Natural killer cell (primary cell): ENCODE measurements at regions not wholly inside any gene's neighbourhood (a gene's known extent, or its start where the extent isn't known, plus 50 kb on each side); places are given as distances from the start of the nearest gene placed in this dataset.

Experiments used
- ATAC-seq, 3 donors: fragments of 150-1000 bp in 2 of 3; fragments of 200-7000 bp in 1 of 3; cut with Tn5 transposase; 1 replicate in 1 of 3; 2 replicates in 2 of 3; pipeline ENCODE4 v1.10.0; 2021; ENCODE audit warnings: mild to moderate bottlenecking in 2 of 3, moderate library complexity in 2 of 3
- DNase-seq, 2 donors: peaks; one replicate each; pipeline versions ENCODE4 v3.0.0 to v3.0.0-alpha.2; 2013 to 2021; ENCODE audit warnings: mixed read lengths in 1 of 2
- H3K27ac ChIP-seq: one replicate; pipeline ENCODE4 v1.5.1; 2013; ENCODE audit warnings: mild to moderate bottlenecking, low read length
- H3K27me3 ChIP-seq: one replicate; pipeline ENCODE4 v1.6.1; 2013; ENCODE audit warnings: low read length; ENCODE audit not compliant: control insufficient read depth, insufficient read depth
- H3K36me3 ChIP-seq: one replicate; pipeline ENCODE4 v1.6.1; 2013; ENCODE audit warnings: low read length; ENCODE audit not compliant: control insufficient read depth, insufficient read depth
- H3K4me1 ChIP-seq: one replicate; pipeline ENCODE4 v1.6.1; 2013; ENCODE audit warnings: low read length; ENCODE audit not compliant: control insufficient read depth, insufficient read depth
- H3K4me3 ChIP-seq: one replicate; pipeline ENCODE4 v1.5.1; 2013; ENCODE audit warnings: low read length
- H3K9me3 ChIP-seq: one replicate; pipeline ENCODE4 v1.6.1; 2013; ENCODE audit warnings: low read length; ENCODE audit not compliant: control insufficient read depth, insufficient read depth
- H3K27ac Mint-ChIP-seq, 2 donors: one replicate each; pipeline ENCODE4 v1.8.0; 2022; ENCODE audit warnings: mild to moderate bottlenecking in 2 of 2, mixed read lengths in 2 of 2, moderate library complexity in 1 of 2
- H3K27me3 Mint-ChIP-seq, 2 donors: one replicate each; pipeline ENCODE4 v1.8.0; 2022; ENCODE audit warnings: low read depth in 2 of 2, mixed read lengths in 2 of 2
- H3K36me3 Mint-ChIP-seq: one replicate; pipeline ENCODE4 v1.8.0; 2022; ENCODE audit warnings: mixed read lengths
- H3K4me1 Mint-ChIP-seq, 2 donors: one replicate each; pipeline ENCODE4 v1.8.0; 2022; ENCODE audit warnings: mixed read lengths in 2 of 2
- H3K4me3 Mint-ChIP-seq: one replicate; pipeline ENCODE4 v1.8.0; 2022; ENCODE audit warnings: mild to moderate bottlenecking, moderate library complexity, mixed read lengths
- H3K9me3 Mint-ChIP-seq, 2 donors: one replicate each; pipeline ENCODE4 v1.8.0; 2022; ENCODE audit warnings: mixed read lengths in 2 of 2
- CTCF ChIP-seq: fragments of 200-600 bp; IDR thresholded peaks from one replicate; pipeline ENCODE4 v1.8.0; 2022; ENCODE audit warnings: antibody characterized with exemption
- WGBS: methylation state at CpG from one replicate; pipeline ENCODE4 v1.1.7; 2013; ENCODE audit warnings: missing lambda C conversion rate; ENCODE audit not compliant: insufficient coverage; 5-methylcytosine and 5-hydroxymethylcytosine counted together
- intact Hi-C: fragments of 100-400 bp; cut with micrococcal nuclease; formaldehyde crosslinking; loops from one replicate; pipeline ENCODE4 v1.14.2; 2022

- WGBS = 88% methylated on average over 14 of the region's 14 CpGs
- Mint-ChIP-seq H3K27ac (no peak overlapping the region), H3K36me3 (peaks cover 6% of the 10 kb centered on the region), H3K4me1 (no peaks in the 10 kb centered on the region), H3K27me3 (no peaks in the 10 kb centered on the region), H3K9me3 (peaks cover 10 to 15% of the 10 kb centered on the region in 2 donors), H3K4me3 (no peak overlapping the region)
- ATAC-seq = no peak
- no peaks in the 10 kb centered on the region for H3K4me1 ChIP-seq
- H3K4me3 ChIP-seq = no peak overlapping the region
- peaks cover 3% of the 10 kb centered on the region for H3K9me3 ChIP-seq
- no peaks in the 10 kb centered on the region for H3K36me3 ChIP-seq
- H3K27ac ChIP-seq = no peak overlapping the region
- no peak for DNase-seq
- intact Hi-C loops = no loop called here
- no peaks in the 10 kb centered on the region for H3K27me3 ChIP-seq
- no peak for TF ChIP-seq CTCF
Measured at GRCh38 chr2:125721072-125721721, 934.8 kb upstream of the GYPC start.

- H3K36me3 Mint-ChIP-seq = no peaks in the 10 kb centered on the region
Measured at GRCh38 chr2:125730921-125731320, 925.0 kb upstream of the GYPC start.

GRCh38 chr2:125736306-125736705, 919.7 kb upstream of the GYPC start:
- peaks cover 16% of the 10 kb centered on the region for H3K36me3 Mint-ChIP-seq
- no peaks in the 10 kb centered on the region for H3K27me3 Mint-ChIP-seq
- H3K27me3 ChIP-seq = no peaks in the 10 kb centered on the region
- WGBS = 71% methylated on average over 1 of the region's 1 CpG
- ATAC-seq (no peak), DNase-seq (no peak)
- H3K9me3 Mint-ChIP-seq = peaks cover 12 to 21% of the 10 kb centered on the region in 2 donors
- intact Hi-C loops = no loop called here
- H3K4me3 ChIP-seq = no peak overlapping the region
- no peak overlapping the region for H3K27ac Mint-ChIP-seq
- no peaks in the 10 kb centered on the region for H3K36me3 ChIP-seq
- H3K4me1 Mint-ChIP-seq = no peaks in the 10 kb centered on the region
- no peak for TF ChIP-seq CTCF
- no peak overlapping the region for H3K27ac ChIP-seq
- H3K4me1 ChIP-seq = no peaks in the 10 kb centered on the region
- H3K4me3 Mint-ChIP-seq = no peak overlapping the region
- H3K9me3 ChIP-seq = peaks cover 3% of the 10 kb centered on the region

More at GRCh38 chr2:125730921-125731320, 925.0 kb upstream of the GYPC start:
- DNase-seq (no peak), ATAC-seq (no peak)
- intact Hi-C loops = no loop called here
- 86% methylated on average over 4 of the region's 4 CpGs for WGBS
- H3K27ac ChIP-seq = no peak overlapping the region
- H3K4me1 ChIP-seq = no peaks in the 10 kb centered on the region
- Mint-ChIP-seq H3K27me3 (no peaks in the 10 kb centered on the region), H3K27ac (no peak overlapping the region), H3K4me3 (no peak overlapping the region), H3K4me1 (no peaks in the 10 kb centered on the region), H3K9me3 (peaks cover 2 to 19% of the 10 kb centered on the region in 2 donors)
- H3K4me3 ChIP-seq = no peak overlapping the region
- no peaks in the 10 kb centered on the region for H3K27me3 ChIP-seq
- H3K9me3 ChIP-seq = peaks cover 5% of the 10 kb centered on the region
- no peaks in the 10 kb centered on the region for H3K36me3 ChIP-seq
- no peak for TF ChIP-seq CTCF

- no peaks in the 10 kb centered on the region for H3K36me3 Mint-ChIP-seq
Measured at GRCh38 chr2:125745514-125745913, 910.4 kb upstream of the GYPC start.

More at GRCh38 chr2:125745514-125745913, 910.4 kb upstream of the GYPC start:
- Mint-ChIP-seq H3K9me3 (peaks cover 19% of the 10 kb centered on the region in 2 donors), H3K27ac (no peak overlapping the region), H3K4me1 (no peaks in the 10 kb centered on the region), H3K27me3 (no peaks in the 10 kb centered on the region), H3K4me3 (no peak overlapping the region)
- intact Hi-C loops = no loop called here
- no peaks in the 10 kb centered on the region for H3K4me1 ChIP-seq
- DNase-seq = peak in 1 of 2 donors; percentile 1
- H3K36me3 ChIP-seq = no peaks in the 10 kb centered on the region
- no peak for TF ChIP-seq CTCF
- 59% methylated on average over 4 of the region's 4 CpGs for WGBS
- H3K9me3 ChIP-seq = no peaks in the 10 kb centered on the region
- no peak overlapping the region for H3K4me3 ChIP-seq
- ATAC-seq = no peak
- no peak overlapping the region for H3K27ac ChIP-seq
- H3K27me3 ChIP-seq = no peaks in the 10 kb centered on the region
